NCI-H345 (cell line): ENCODE measurements at regions not wholly inside any gene's neighbourhood (a gene's known extent, or its start where the extent isn't known, plus 50 kb on each side); places are given as distances from the start of the nearest gene placed in this dataset.
A peak's percentile ranks its signal among the peaks of the same experiment; 100 is the strongest.
"Not testable (repeated sequence)": the region's sequence is repeated elsewhere in the genome, so short reads cannot be mapped to it uniquely, and the experiment has no call there.

Source experiments
- DNase-seq: peaks from one replicate; lab custom pipeline; 2025; lab: John Stamatoyannopoulos, UW

DNA sequence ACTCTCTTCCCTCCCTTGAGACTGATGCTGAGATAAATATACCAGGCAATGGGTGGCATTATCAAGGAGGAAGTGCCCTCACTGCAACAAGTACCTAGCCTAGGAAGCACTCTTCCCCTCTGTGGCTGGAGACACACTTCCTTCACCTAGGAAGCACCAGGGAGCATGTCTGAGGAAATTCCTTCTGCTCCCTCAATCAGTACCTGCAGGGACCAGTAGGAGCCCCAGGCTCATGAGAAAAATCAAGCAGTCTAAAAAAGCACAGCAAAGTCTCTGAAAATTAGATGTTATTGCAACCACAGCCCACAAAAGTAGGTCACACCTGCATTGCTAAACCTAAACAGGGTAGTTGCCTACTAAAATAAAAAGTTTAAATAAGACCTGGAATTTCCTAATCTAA lies 78.2 kb upstream of the TRPM1 start:
- DNase-seq = no peak

- no peak for DNase-seq
These were observed 91.8 kb upstream of the TRPM1 start for GRCh38 chr15:31193291-31193690.

GRCh38 chr15:31195871-31196270 lies 94.3 kb upstream of the TRPM1 start:
- DNase-seq = no peak

DNA sequence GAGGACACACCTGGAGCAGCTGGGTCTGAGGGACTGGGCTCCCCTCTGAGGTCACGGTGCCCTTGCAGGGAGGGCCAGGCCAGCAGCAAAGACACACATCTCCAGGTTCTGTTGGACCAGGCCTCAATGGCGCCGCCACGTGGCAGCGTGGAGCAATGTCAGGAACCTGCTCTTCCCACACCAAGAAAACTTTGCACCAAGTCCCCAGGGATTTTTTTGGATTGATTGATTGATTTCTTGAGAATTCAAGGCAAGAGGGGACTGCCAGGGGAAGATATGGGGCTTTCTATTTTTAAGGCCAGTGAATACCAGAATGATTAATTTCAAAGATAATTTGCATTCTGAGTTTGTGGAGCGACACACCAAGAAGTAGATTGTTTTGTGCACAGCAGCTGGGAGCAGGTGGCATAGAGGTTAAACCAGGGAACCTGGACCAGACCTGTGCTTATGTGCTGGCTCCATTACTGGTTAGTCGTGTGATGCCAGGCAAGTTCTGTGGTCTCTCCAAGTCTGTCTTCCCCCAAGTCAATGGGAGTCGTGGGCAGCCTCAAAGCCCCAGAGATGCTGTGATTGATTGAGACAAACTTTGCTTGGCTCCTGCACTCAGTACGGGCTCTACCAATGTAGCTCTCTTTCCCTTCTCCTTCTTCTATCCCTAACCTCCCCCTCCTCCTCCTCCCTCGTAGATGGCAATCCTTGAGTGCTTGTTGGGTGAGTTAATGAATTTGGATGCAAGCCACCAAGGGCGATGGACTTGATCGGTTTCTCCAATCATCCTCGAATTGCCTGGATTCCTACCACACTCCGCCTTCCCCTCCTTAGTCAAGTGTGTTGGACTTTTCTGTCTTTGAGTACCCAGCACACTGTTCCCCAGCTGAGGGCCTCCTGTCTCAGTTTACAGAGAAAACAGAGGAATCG lies 96.2 kb upstream of the TRPM1 start:
- no peak for DNase-seq

DNA sequence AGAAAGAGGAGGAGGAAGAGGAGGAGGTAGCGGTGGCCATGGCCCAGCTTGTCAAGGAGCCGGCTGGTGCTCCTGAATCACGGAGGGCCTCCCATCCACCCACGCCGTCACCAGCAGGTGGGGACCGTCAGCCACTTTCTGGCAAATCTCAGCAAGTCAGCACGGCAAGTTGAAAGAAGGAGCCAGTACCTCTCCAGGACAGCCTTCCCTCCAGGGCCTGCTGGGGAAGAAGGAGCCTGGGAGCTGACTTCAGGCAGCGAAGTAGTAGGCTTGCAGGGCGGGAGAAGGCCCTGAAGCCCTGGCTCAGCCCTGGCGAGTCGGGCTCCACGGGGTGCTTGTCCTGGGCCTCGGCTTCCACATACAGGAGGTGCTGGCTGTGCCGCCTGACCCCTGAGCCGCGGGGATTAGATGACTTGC lies 99.2 kb upstream of the TRPM1 start:
- DNase-seq = no peak

GRCh38 chr15:31202953-31203352 lies 101.4 kb upstream of the TRPM1 start:
- no peak for DNase-seq

GRCh38 chr15:31203999-31204398 lies 102.5 kb upstream of the TRPM1 start:
- no peak for DNase-seq

DNA sequence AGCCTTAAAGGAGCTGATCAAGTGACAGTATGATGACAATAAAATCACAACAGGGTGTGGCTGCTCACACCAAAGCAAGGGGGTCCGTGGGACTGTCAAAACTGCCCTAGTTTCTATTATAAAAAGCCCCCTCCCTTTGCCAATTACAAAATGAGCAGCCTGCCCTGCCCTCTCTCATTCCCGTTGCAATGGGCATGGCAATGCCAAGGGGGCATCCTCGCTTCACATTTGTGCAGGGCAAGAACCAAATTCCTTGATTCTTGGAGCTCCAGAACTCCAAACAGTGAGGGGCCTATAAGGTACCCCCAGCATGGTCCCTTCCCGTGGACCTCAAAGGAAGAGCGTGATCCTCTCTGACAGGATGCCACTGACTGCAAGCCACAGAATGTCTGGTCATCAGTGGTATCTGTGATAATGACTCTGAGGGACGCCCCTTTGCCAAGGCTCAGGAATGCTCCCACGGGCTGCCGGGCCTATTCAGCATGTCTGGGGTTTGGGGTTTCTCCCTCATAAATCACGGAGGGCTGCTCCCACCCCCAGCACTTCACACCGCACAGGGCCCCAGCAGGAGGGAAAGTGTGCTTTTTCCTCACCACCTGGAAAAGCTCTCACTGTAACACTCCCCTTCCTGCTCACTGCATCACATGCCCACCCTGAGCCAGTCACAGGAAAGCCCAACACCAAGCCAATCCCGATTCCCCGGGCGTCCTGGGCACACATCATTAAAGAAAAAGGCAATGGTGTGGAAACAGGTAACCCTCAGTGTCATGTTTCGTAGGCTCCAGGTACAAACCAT lies 105.1 kb upstream of the TRPM1 start:
- DNase-seq = peak; percentile 46

GRCh38 chr15:31207246-31207645 lies 105.7 kb upstream of the TRPM1 start:
- DNase-seq = no peak

GRCh38 chr15:31207861-31208260 lies 106.3 kb upstream of the TRPM1 start:
- not testable (repeated sequence) for DNase-seq

- no peak for DNase-seq
These were observed 107.3 kb upstream of the TRPM1 start for GRCh38 chr15:31208817-31209216.

DNA sequence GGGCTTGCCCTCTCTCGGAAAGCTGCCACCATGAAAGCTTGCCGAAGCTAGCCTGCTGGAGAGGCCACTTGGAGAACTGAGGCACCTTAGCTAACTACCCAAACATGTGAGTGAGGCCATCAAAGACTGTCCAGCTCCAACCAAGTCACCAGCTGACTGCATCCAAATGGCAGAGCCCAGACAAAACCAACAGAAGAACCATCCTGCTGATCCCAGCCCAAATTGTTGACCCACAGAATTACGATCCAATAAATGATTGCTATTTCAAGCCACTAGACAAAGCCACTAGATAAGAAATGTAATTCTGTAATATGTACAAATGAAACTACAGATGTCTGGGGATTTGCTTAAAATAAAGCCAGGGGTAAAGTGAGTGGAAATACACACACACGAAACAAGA lies 109.8 kb upstream of the TRPM1 start:
- DNase-seq = no peak

- no peak for DNase-seq
These were observed 111.0 kb upstream of the TRPM1 start for GRCh38 chr15:31212326-31213080.

DNA sequence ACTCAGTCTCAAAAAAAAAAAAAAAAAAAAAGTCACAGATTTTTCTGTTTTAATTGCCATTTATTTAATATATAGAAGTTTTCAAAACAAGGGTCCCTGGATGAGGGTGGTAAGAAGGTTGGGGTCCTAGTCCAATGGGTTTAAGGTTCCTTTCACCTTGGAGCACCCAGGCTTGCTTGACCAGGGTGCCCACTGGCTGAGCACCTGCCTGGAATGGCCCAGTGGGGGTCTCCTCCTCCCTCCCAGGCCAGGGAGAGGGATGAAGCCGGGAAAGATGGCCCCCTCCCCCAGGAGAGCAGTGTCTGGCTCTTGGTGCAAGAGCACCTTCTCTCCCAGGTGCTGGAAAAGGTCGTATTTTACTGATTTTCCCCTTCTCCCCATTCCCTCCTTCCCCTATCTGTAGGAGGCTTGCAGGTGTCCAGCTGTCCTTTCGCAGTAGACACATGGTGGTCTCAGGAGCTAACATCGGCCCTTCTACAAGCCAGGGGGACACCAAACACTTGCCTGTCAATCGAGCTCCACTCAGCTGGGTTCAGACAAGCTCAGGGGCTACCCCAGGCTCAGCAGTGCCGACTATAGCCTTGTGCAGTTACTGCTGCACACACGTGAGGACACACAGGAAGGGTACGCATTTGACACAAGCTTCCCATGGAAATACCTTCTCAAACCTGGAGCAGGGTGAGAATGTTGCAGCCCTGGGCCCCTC lies 112.3 kb upstream of the KLF13 start:
- no peak for DNase-seq

- no peak for DNase-seq
These were observed 111.7 kb upstream of the KLF13 start for GRCh38 chr15:31214864-31215489.

GRCh38 chr15:31215490-31216214 lies 111.0 kb upstream of the KLF13 start:
- DNase-seq = peak; percentile 62

GRCh38 chr15:31216215-31216911 lies 110.3 kb upstream of the KLF13 start:
- peak; percentile 35 for DNase-seq

DNA sequence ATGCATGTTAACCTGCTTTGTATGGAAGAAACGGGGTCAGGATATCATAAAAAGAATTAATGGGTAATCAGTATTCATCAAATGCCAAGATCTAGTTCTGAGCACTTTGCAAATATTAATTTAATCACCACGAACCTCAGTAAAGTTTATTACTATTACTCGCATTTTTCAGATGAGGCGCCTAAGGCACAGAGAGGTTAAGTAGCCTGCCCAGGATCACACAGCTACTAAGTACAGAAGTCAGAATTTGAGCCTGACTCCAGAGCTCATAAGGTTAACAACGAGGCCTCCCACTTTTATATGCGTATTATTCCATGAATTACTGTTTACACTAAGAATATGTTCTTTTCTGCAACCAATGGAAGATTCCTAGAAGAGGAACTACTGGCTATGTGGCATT lies 109.6 kb upstream of the KLF13 start:
- DNase-seq = no peak

- no peak for DNase-seq
These were observed 108.9 kb upstream of the KLF13 start for GRCh38 chr15:31217566-31218270.
